PC-9 (cell line): ENCODE measurements at regions not wholly inside any gene's neighbourhood (a gene's known extent, or its start where the extent isn't known, plus 50 kb on each side); places are given as distances from the start of the nearest gene placed in this dataset.

Experiments
- EZH2 ChIP-seq: fragments of 200-600 bp; sonication (generic); IDR thresholded peaks from 2 replicates; pipeline ENCODE4 v1.8.0; 2017; ENCODE audit warnings: antibody characterized with exemption, low read depth
- TF ChIP-seq, protein P1 (sequence below): fragments of 200-600 bp; sonication (generic); conservative IDR thresholded peaks from 2 replicates; pipeline ENCODE4 v1.6.1; 2017; ENCODE audit warnings: mixed run types, antibody characterized with exemption, mild to moderate bottlenecking, moderate library complexity

DNA sequence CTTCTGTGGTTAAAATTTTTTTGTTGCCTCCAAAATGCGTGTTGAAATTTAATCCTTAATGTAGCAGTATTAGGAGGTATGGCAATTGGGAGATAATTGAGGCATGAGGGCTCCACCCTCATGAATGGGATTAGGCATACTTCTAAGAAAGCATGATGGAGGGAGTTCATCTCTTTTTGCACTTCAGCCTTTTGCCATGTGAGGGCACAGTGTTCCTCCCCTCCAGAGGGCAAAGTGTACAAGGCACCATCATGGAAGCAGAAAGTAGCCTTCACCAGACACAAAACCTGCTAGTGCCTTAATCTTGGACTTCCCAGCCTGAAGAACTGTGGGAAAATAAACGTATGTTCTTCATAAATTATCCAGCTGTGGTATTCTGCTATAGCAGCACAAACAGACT is 429.5 kb downstream of the ZIC1 start:
- TF ChIP-seq, protein P1, sequence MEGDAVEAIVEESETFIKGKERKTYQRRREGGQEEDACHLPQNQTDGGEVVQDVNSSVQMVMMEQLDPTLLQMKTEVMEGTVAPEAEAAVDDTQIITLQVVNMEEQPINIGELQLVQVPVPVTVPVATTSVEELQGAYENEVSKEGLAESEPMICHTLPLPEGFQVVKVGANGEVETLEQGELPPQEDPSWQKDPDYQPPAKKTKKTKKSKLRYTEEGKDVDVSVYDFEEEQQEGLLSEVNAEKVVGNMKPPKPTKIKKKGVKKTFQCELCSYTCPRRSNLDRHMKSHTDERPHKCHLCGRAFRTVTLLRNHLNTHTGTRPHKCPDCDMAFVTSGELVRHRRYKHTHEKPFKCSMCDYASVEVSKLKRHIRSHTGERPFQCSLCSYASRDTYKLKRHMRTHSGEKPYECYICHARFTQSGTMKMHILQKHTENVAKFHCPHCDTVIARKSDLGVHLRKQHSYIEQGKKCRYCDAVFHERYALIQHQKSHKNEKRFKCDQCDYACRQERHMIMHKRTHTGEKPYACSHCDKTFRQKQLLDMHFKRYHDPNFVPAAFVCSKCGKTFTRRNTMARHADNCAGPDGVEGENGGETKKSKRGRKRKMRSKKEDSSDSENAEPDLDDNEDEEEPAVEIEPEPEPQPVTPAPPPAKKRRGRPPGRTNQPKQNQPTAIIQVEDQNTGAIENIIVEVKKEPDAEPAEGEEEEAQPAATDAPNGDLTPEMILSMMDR = no peak
- no peak for TF ChIP-seq EZH2
